ENCODE measurements at regions not wholly inside any gene's neighbourhood (a gene's known extent, or its start where the extent isn't known, plus 50 kb on each side); places are given as distances from the start of the nearest gene placed in this dataset.
A peak's percentile ranks its signal among the peaks of the same experiment; 100 is the strongest.

GRCh38 chr9:90455316-90455715, 187.3 kb downstream of the DIRAS2 start:
- Mint-ChIP-seq H3K27ac (peak overlapping the region; percentile 45), H3K27me3 (ENCODE audit: low read depth, poor library complexity) (no peaks in the 10 kb centered on the region), H3K9me3 (peaks cover 9% of the 10 kb centered on the region), H3K36me3 (ENCODE audit: low read depth) (peaks cover 4% of the 10 kb centered on the region), H3K4me3 (no peak overlapping the region), H3K4me1 (peaks cover 17% of the 10 kb centered on the region)
- DNase-seq: no peak
- no peak for TF ChIP-seq CTCF (IDR thresholded peaks at IDR 0.05)

DNA sequence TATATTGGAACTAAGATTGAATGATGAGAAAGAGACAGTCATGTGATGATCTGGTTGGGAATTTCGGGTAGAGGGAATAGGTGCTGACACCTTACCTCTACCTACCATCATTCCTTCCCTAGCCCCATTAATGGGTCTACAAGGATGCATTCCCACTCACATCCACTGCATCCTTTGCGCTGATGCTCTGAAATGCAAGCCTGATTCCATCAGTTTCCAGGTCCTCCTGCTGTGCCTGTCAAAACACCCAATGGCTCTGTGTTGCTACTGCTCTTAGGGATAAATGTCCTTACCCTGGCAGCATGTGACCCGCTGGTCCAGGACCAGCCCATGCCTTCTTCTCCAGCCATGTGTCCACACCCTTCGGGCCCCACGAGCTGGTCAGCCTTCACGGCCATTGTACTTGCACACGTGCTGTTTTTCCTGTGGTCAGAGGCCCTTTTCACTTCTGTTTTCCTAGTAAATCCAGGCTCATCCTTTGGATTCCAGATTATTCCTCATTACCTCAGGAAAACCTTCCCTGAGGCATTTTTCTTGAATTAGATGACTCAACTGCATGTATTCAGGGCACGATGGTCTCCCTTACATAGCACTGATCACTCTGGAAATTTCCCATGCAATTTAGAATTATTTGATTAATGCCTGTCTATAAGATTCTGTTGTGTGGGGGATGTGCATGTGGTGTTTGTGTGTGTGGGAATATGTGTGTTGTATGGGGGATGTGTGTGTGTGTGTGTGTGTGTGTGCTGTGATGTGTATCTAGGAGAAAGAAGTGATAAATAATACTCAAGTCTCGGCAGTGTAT, 185.0 kb downstream of the DIRAS2 start:
- TF ChIP-seq CTCF (IDR thresholded peaks at IDR 0.05): no peak
- Mint-ChIP-seq H3K27ac (peak overlapping the region; percentile 68), H3K4me1 (peaks cover 21% of the 10 kb centered on the region), H3K36me3 (ENCODE audit: low read depth) (peaks cover 4% of the 10 kb centered on the region), H3K4me3 (no peak overlapping the region), H3K9me3 (peaks cover 21% of the 10 kb centered on the region), H3K27me3 (ENCODE audit: low read depth, poor library complexity) (no peaks in the 10 kb centered on the region)
- no peak for DNase-seq

GRCh38 chr9:90458485-90458884, 184.1 kb downstream of the DIRAS2 start:
- H3K4me3 Mint-ChIP-seq: no peak overlapping the region
- H3K27me3 Mint-ChIP-seq (ENCODE audit: low read depth, poor library complexity): no peaks in the 10 kb centered on the region
- DNase-seq: no peak
- peaks cover 21% of the 10 kb centered on the region for H3K9me3 Mint-ChIP-seq
- H3K4me1 Mint-ChIP-seq: peaks cover 21% of the 10 kb centered on the region
- no peak for TF ChIP-seq CTCF (IDR thresholded peaks at IDR 0.05)
- no peak overlapping the region for H3K27ac Mint-ChIP-seq
- peaks cover 4% of the 10 kb centered on the region for H3K36me3 Mint-ChIP-seq (ENCODE audit: low read depth)

DNA sequence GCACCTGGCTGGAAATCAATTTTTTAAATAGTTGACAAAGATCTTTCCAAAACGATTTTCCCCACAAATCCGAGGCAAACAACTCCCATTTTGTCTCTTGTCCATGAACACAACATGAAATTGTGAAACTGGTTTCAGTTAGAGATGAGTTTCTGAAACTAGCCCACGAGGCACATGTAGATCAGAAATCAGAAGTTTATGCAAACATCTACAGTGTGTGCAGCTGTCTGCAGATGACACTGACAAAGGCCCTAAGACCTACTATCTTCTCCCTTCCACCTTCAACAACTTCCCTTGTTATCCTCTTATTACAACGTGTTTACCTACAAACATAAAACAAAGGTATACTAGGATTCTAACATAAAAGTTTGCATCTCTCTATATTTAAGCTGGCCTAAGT, 183.3 kb downstream of the DIRAS2 start:
- H3K4me1 Mint-ChIP-seq: peaks cover 21% of the 10 kb centered on the region
- H3K9me3 Mint-ChIP-seq: peaks cover 21% of the 10 kb centered on the region
- no peak overlapping the region for H3K27ac Mint-ChIP-seq
- TF ChIP-seq CTCF (IDR thresholded peaks at IDR 0.05): no peak
- H3K4me3 Mint-ChIP-seq: no peak overlapping the region
- DNase-seq: no peak
- H3K27me3 Mint-ChIP-seq (ENCODE audit: low read depth, poor library complexity): no peaks in the 10 kb centered on the region
- H3K36me3 Mint-ChIP-seq (ENCODE audit: low read depth): peaks cover 4% of the 10 kb centered on the region

DNA sequence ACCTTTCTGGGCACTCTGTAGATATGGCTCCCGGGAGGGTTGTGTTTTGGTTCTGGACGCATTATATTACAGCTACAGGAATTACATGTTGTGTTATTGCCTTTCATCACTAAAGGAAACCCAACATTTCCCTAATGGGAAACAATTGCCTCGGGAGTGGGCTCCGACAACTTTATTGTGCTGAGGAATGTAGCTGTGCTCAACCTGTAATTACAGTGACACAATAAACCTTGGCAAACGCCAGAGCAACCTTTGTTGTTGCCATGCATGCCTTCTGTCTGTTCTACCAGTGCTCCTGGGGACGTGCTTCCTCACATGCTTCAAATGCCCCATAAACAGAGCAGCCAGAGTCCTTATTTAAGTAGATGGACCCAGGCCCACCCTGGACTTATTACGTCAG, 182.4 kb downstream of the DIRAS2 start:
- Mint-ChIP-seq H3K27me3 (ENCODE audit: low read depth, poor library complexity) (no peaks in the 10 kb centered on the region), H3K36me3 (ENCODE audit: low read depth) (peaks cover 4% of the 10 kb centered on the region), H3K4me1 (peaks cover 27% of the 10 kb centered on the region), H3K27ac (peak overlapping the region; percentile 80), H3K4me3 (no peak overlapping the region), H3K9me3 (peaks cover 21% of the 10 kb centered on the region)
- TF ChIP-seq CTCF (IDR thresholded peaks at IDR 0.05): no peak
- DNase-seq: no peak

DNA sequence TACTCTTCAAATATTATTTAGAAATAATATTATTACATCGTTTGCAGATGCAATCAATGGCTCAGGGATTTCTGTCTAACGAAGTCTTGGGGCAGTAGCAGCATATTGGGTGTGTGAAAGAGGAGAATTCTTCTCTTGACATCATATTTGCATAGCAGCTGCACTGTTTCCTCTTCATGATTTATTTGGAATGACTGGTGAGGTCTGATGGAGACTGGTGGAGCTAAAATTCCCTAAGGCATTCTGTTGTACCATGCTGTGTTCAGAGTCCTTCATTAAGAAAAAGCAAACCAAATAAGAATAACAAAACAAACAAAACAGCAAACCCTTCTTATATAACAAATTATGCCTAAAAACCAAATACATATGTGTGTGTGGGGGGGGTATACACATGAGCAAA, 177.6 kb downstream of the DIRAS2 start:
- DNase-seq: no peak
- no peak for TF ChIP-seq CTCF (IDR thresholded peaks at IDR 0.05)
- H3K36me3 Mint-ChIP-seq (ENCODE audit: low read depth): no peaks in the 10 kb centered on the region
- peaks cover 21% of the 10 kb centered on the region for H3K4me1 Mint-ChIP-seq
- H3K27me3 Mint-ChIP-seq (ENCODE audit: low read depth, poor library complexity): no peaks in the 10 kb centered on the region
- no peak overlapping the region for H3K27ac Mint-ChIP-seq
- no peak overlapping the region for H3K4me3 Mint-ChIP-seq
- H3K9me3 Mint-ChIP-seq: peaks cover 13% of the 10 kb centered on the region
